IPS-20b (cell line): ENCODE measurements at regions not wholly inside any gene's neighbourhood (a gene's known extent, or its start where the extent isn't known, plus 50 kb on each side); places are given as distances from the start of the nearest gene placed in this dataset.
"Not testable (repeated sequence)": the region's sequence is repeated elsewhere in the genome, so short reads cannot be mapped to it uniquely, and the experiment has no call there.

Source experiments
- H3K27ac ChIP-seq: one replicate; pipeline ENCODE4 v1.5.1; 2013; ENCODE audit warnings: low read length
- H3K27me3 ChIP-seq: 2 replicates; pipeline ENCODE4 v1.6.1; 2013; ENCODE audit warnings: mild to moderate bottlenecking, low read length, inconsistent platforms; ENCODE audit not compliant: insufficient read depth
- H3K36me3 ChIP-seq: 2 replicates; pipeline ENCODE4 v1.6.1; 2013; ENCODE audit warnings: low read depth, mild to moderate bottlenecking, inconsistent platforms, low read length, moderate library complexity; ENCODE audit not compliant: insufficient read depth
- H3K4me1 ChIP-seq: 2 replicates; pipeline ENCODE4 v1.6.1; 2013; ENCODE audit warnings: mild to moderate bottlenecking, control low read depth, inconsistent platforms, low read length, moderate library complexity; ENCODE audit not compliant: insufficient read depth
- H3K4me3 ChIP-seq: 2 replicates; pipeline ENCODE4 v1.5.1; 2013; ENCODE audit warnings: mild to moderate bottlenecking, low read length, inconsistent platforms
- H3K9ac ChIP-seq: 2 replicates; pipeline ENCODE4 v1.6.1; 2013; ENCODE audit warnings: low read depth, mild to moderate bottlenecking, inconsistent platforms, low read length, moderate library complexity
- H3K9me3 ChIP-seq: 2 replicates; pipeline ENCODE4 v1.6.1; 2013; ENCODE audit warnings: mild to moderate bottlenecking, low read depth, low read length, inconsistent platforms; ENCODE audit not compliant: insufficient read depth

DNA sequence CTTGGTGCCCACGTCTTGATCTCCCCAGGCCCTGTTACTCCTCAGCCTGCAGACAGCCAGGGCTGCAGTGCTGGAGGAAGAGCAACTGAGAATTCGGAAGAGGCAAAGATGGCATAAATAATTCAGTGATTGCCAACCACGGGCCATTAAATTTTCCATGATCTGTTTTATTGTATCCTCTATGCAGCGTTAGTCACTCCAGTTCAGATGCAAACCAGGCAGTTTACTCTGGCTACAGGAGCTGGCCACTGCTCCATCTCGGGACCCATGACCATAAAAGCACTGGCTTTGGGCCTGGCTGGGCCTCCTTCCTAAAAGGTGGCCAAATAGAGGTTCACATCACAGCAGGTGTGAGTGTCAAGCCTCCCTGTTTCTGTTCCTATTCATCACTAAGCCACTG lies 137.6 kb upstream of the TLE3 start:
- H3K9ac ChIP-seq: no peak overlapping the region
- H3K4me1 ChIP-seq: no peaks in the 10 kb centered on the region
- no peak overlapping the region for H3K4me3 ChIP-seq
- H3K27ac ChIP-seq: no peak overlapping the region
- H3K36me3 ChIP-seq: no peaks in the 10 kb centered on the region
- H3K9me3 ChIP-seq: peaks cover 15% of the 10 kb centered on the region
- no peaks in the 10 kb centered on the region for H3K27me3 ChIP-seq

- no peak overlapping the region for H3K27ac ChIP-seq
- no peak overlapping the region for H3K9ac ChIP-seq
- no peak overlapping the region for H3K4me3 ChIP-seq
- no peaks in the 10 kb centered on the region for H3K27me3 ChIP-seq
- H3K9me3 ChIP-seq: peaks cover 15% of the 10 kb centered on the region
- no peaks in the 10 kb centered on the region for H3K4me1 ChIP-seq
- no peaks in the 10 kb centered on the region for H3K36me3 ChIP-seq
Measured at GRCh38 chr15:70234256-70234905, 136.7 kb upstream of the TLE3 start.

DNA sequence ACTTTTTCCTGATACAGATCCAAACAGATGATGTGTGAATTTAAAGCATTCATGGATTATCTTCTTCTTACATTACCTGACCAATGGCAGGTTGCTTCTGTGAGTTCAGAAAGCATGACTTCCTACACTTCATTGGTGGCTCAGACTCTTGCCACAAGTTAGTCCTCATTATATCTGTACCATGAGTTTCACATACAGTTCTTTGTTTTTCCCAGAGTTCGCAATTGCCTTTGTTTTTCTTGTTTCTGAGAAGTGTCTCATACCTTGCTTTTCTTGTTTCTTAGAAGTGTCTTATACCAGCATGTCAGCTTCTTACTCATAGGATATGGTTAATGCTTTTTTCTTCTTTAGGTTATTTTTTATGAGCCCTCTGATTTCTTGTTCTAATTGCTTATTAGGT lies 133.8 kb upstream of the TLE3 start:
- no peaks in the 10 kb centered on the region; the same call in 1 of the 2 replicates for H3K4me1 ChIP-seq
- no peaks in the 10 kb centered on the region for H3K36me3 ChIP-seq
- no peaks in the 10 kb centered on the region for H3K27me3 ChIP-seq
- H3K9ac ChIP-seq: no peak overlapping the region
- H3K4me3 ChIP-seq: no peak overlapping the region
- peaks cover 15% of the 10 kb centered on the region for H3K9me3 ChIP-seq
- no peak overlapping the region for H3K27ac ChIP-seq

GRCh38 chr15:70227918-70228317 lies 130.2 kb upstream of the TLE3 start:
- not testable (repeated sequence) for H3K4me3 ChIP-seq, H3K4me1 ChIP-seq, H3K27ac ChIP-seq, H3K36me3 ChIP-seq, H3K27me3 ChIP-seq, H3K9ac ChIP-seq
- H3K9me3 ChIP-seq: peaks cover 15% of the 10 kb centered on the region

GRCh38 chr15:70227147-70227546 lies 129.4 kb upstream of the TLE3 start:
- Histone ChIP-seq H3K27ac (no peak overlapping the region), H3K4me3 (no peak overlapping the region), H3K36me3 (no peaks in the 10 kb centered on the region), H3K9me3 (peaks cover 12% of the 10 kb centered on the region), H3K9ac (no peak overlapping the region), H3K27me3 (no peaks in the 10 kb centered on the region), H3K4me1 (no peaks in the 10 kb centered on the region; the same call in 1 of the 2 replicates)

DNA sequence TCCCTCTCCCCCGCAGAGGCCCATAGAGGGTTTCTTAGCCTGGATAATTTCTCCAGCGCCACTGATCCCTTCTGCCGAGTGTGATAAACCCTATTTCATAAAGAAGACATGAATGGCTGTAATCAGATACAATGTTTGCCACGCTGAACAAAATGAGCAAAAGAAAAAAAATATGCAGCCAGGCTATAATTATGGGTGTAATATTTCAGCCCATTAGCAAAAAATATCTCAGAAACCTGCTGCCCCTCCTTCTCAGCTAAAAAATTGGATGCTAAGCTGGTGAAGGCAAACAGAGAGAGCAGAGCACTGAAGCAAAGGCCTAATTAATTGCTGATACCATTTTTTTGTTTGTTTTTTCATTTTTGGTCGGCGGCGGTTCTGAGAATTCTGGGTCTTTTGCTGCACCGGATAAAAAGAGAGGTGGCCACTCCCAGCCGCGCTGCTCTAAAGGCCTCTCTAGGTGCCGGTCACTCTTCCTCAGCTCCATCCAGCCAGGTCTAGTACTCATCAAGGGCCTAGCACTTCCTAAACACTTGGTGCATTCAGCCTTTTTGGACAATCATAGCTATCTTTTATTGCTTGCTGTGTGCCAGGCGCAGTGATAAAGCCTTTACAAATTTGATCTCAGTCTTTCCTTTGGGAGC lies 128.7 kb upstream of the TLE3 start:
- Histone ChIP-seq H3K27ac (no peak overlapping the region), H3K4me3 (no peak overlapping the region), H3K9me3 (peaks cover 5% of the 10 kb centered on the region), H3K27me3 (no peaks in the 10 kb centered on the region), H3K4me1 (no peaks in the 10 kb centered on the region; the same call in 1 of the 2 replicates), H3K9ac (no peak overlapping the region), H3K36me3 (no peaks in the 10 kb centered on the region)

DNA sequence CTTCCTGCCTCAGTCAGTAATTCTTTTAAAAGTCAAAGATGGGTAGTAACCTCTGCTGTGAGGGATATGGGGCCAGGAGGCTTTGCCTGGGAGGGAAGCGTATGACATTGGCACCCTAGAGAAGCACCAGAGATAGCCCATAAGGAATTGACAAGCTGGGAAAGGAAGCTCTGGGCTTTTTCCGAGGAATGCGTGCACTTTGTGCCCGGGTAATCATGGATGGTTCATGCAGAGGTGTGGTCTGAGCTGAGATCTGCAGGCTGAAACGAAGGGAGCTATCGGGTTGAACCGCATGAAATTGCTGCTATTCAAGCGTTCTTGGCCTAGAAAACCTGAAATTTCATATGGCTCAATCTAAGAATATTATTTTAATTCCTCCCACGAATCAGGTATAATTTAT lies 127.7 kb upstream of the TLE3 start:
- Histone ChIP-seq H3K27me3 (no peaks in the 10 kb centered on the region), H3K9ac (no peak overlapping the region), H3K27ac (no peak overlapping the region), H3K36me3 (no peaks in the 10 kb centered on the region), H3K4me3 (no peak overlapping the region), H3K9me3 (no peaks in the 10 kb centered on the region), H3K4me1 (no peaks in the 10 kb centered on the region; the same call in 1 of the 2 replicates)

DNA sequence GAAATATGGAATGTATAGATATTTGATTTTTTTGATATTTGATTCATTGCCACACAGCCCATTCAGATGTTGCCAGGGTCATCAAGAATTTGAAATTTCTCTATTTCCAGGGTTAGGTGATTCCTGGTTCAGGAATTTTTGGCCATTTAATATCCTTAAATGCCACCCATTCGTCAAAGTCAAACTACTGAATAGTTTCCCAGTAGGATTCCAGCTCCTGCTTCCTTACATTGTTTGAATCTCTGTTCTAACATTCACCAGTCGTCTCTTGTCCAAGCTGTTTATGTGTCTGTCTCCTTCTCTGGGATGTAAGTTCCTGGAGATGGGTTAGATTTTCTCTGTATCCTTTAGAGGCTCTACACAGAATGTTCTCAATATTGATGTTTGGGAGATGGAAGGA lies 124.9 kb upstream of the TLE3 start:
- Histone ChIP-seq H3K36me3 (no peaks in the 10 kb centered on the region), H3K9me3 (no peaks in the 10 kb centered on the region), H3K4me1 (no peaks in the 10 kb centered on the region; the same call in 1 of the 2 replicates), H3K27me3 (no peaks in the 10 kb centered on the region), H3K9ac (no peak overlapping the region), H3K27ac (no peak overlapping the region), H3K4me3 (no peak overlapping the region)

GRCh38 chr15:70220490-70221096 lies 122.9 kb upstream of the TLE3 start:
- H3K36me3 ChIP-seq: no peaks in the 10 kb centered on the region
- no peak overlapping the region for H3K9ac ChIP-seq
- H3K4me3 ChIP-seq: no peak overlapping the region
- no peak overlapping the region for H3K27ac ChIP-seq
- H3K9me3 ChIP-seq: no peaks in the 10 kb centered on the region
- no peaks in the 10 kb centered on the region; the same call in 1 of the 2 replicates for H3K4me1 ChIP-seq
- H3K27me3 ChIP-seq: no peaks in the 10 kb centered on the region

DNA sequence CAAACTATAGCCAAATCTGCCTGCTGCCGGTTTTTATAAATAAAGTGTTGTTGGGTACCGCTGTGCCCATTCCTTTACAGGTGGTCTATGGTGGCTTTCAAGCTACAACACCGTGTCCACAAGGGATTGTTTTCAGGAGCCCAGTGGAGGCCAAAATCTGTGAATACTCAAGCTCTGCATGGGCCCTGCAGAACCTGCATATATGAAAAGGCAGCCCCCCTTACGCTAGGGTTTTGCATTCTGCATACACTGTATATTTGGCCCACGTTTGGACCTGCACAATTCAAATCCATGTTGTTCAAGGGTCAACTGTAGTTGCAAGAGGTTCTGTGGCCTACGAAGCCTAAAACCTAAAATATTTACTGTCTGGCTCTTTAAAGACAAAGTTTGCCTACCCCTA lies 122.2 kb upstream of the TLE3 start:
- H3K36me3 ChIP-seq: no peaks in the 10 kb centered on the region
- H3K27ac ChIP-seq: no peak overlapping the region
- H3K9ac ChIP-seq: no peak overlapping the region
- H3K4me3 ChIP-seq: no peak overlapping the region
- H3K4me1 ChIP-seq: no peaks in the 10 kb centered on the region; the same call in 1 of the 2 replicates
- no peaks in the 10 kb centered on the region for H3K27me3 ChIP-seq
- no peaks in the 10 kb centered on the region for H3K9me3 ChIP-seq

DNA sequence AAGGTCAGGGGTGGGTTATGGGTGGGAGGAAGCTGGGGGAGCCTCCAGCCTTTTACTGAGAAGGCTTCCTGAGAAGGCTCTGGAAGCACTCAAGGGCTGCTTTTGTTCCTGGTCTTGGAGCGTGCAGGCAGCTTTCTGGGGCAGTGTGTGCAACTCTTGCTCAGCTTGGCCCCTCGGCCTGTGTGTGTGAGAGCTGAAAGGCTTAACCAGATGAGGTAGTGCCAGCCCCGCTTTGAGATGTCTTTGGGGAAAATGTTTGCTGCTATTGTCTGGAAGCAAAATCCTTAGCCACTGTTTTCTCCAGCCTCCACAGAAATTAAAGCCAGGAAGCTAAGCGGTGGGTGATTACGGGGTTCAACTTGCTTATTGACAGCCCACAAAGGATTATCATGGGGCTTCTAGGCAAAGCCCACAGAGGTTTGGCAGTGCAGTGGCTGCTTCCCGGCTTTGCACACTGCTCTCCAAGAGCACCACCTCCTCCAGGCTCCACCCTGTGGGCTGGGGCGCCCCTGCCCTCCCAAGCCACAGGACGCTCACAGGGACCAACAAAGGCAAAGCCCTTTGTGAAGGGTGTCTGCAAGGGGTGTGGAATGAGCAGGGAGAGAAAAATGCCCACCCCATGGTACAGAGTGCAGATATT lies 121.7 kb upstream of the TLE3 start:
- no peaks in the 10 kb centered on the region; the same call in 1 of the 2 replicates for H3K4me1 ChIP-seq
- no peak overlapping the region for H3K4me3 ChIP-seq
- no peak overlapping the region for H3K9ac ChIP-seq
- H3K36me3 ChIP-seq: no peaks in the 10 kb centered on the region
- no peaks in the 10 kb centered on the region for H3K27me3 ChIP-seq
- H3K27ac ChIP-seq: no peak overlapping the region
- no peaks in the 10 kb centered on the region for H3K9me3 ChIP-seq
